Activated B cell treated with CpG ODN at 0.5 μM for 24 hours (primary cell): ENCODE measurements at regions not wholly inside any gene's neighbourhood (a gene's known extent, or its start where the extent isn't known, plus 50 kb on each side); places are given as distances from the start of the nearest gene placed in this dataset.

Experiments
- ATAC-seq: fragments of 200-7000 bp; cut with Tn5 transposase; one replicate; pipeline ENCODE4 v1.10.0; 2021; ENCODE audit warnings: low read depth, mild to moderate bottlenecking, moderate library complexity
- CTCF ChIA-PET: fragments of 350-600 bp; sonication (Branson Sonifier 250); formaldehyde crosslinking; loops from one replicate; lab custom pipeline; 2021; ENCODE audit warnings: antibody characterized with exemption; lab: Charles Lee
- POLR2A ChIA-PET: fragments of 350-600 bp; sonication (Branson Sonifier 250); formaldehyde crosslinking; loops from one replicate; lab custom pipeline; 2021; ENCODE audit warnings: antibody characterized with exemption; lab: Charles Lee
- DNase-seq: peaks from one replicate; pipeline ENCODE4 v3.0.0; 2022
- H3K27ac Mint-ChIP-seq: one replicate; pipeline ENCODE4 v1.8.0; 2020; ENCODE audit warnings: mixed read lengths
- H3K27me3 Mint-ChIP-seq: one replicate; pipeline ENCODE4 v1.8.0; 2021; ENCODE audit warnings: mixed read lengths
- H3K36me3 Mint-ChIP-seq: one replicate; pipeline ENCODE4 v1.8.0; 2021; ENCODE audit warnings: low read depth, mixed read lengths
- H3K4me1 Mint-ChIP-seq: one replicate; pipeline ENCODE4 v1.8.0; 2021; ENCODE audit warnings: mixed read lengths
- H3K4me3 Mint-ChIP-seq: one replicate; pipeline ENCODE4 v1.8.0; 2020; ENCODE audit warnings: mild to moderate bottlenecking, mixed read lengths
- H3K9me3 Mint-ChIP-seq: one replicate; pipeline ENCODE4 v1.8.0; 2020; ENCODE audit warnings: mixed read lengths
- intact Hi-C: fragments of 100-400 bp; cut with micrococcal nuclease; formaldehyde crosslinking; loops from one replicate; pipeline ENCODE4 v1.15.1; 2024
- TF ChIP-seq, protein P1 (sequence below): fragments of 200-600 bp; IDR thresholded peaks from one replicate; pipeline ENCODE4 v1.8.0; 2022; ENCODE audit warnings: antibody characterized with exemption, mild to moderate bottlenecking

DNA sequence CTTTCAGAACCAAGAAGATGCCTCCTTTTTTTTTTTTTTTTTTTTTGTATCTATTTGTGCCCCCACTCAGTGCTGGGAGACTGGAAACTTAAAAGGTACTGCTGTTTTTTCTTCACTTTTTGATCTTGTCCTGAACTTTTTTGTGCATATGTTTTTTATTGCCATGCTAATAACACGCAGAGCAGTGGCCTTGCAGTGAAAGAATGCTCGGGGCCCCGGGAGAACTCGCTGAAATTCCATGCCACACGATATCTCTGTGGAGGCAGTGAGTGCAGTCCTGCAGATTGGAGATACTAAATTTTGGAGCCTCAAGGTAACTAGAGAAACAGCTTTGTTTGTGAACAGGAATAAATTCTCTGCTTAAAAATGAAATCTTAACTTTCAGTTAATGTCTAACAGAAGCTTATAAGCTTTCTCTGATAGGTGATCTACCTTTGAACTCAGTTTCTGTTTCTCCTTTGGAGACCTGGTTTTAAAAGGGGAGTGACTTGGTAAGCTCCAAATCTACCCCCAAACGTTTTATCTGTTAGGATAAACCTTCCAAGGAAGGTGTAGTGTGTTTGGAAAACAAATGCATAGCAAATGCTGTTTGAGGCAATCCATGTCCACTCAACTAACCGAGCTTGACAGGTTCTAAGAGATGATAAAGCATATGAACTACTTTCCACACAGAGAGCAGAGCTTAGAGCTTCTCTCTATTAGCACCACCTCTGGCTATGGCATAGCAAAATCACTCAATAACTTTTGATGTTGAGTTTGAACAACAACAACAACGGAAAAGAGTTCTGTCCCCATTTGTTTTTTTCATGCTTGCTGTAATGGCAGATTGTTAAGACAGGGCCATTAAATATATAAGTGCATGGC lies 113.7 kb upstream of the PLXNA2 start:
- peaks cover 6% of the 10 kb centered on the region for H3K9me3 Mint-ChIP-seq
- ATAC-seq (no peak), DNase-seq (no peak)
- H3K27me3 Mint-ChIP-seq: peaks cover 10% of the 10 kb centered on the region
- H3K27ac Mint-ChIP-seq: no peak overlapping the region
- ChIA-PET POLR2A (no interaction called here), CTCF (no interaction called here)
- TF ChIP-seq, protein P1, sequence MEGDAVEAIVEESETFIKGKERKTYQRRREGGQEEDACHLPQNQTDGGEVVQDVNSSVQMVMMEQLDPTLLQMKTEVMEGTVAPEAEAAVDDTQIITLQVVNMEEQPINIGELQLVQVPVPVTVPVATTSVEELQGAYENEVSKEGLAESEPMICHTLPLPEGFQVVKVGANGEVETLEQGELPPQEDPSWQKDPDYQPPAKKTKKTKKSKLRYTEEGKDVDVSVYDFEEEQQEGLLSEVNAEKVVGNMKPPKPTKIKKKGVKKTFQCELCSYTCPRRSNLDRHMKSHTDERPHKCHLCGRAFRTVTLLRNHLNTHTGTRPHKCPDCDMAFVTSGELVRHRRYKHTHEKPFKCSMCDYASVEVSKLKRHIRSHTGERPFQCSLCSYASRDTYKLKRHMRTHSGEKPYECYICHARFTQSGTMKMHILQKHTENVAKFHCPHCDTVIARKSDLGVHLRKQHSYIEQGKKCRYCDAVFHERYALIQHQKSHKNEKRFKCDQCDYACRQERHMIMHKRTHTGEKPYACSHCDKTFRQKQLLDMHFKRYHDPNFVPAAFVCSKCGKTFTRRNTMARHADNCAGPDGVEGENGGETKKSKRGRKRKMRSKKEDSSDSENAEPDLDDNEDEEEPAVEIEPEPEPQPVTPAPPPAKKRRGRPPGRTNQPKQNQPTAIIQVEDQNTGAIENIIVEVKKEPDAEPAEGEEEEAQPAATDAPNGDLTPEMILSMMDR: no peak
- intact Hi-C loops: no loop called here
- no peaks in the 10 kb centered on the region for H3K36me3 Mint-ChIP-seq
- H3K4me3 Mint-ChIP-seq: no peak overlapping the region
- H3K4me1 Mint-ChIP-seq: no peaks in the 10 kb centered on the region

DNA sequence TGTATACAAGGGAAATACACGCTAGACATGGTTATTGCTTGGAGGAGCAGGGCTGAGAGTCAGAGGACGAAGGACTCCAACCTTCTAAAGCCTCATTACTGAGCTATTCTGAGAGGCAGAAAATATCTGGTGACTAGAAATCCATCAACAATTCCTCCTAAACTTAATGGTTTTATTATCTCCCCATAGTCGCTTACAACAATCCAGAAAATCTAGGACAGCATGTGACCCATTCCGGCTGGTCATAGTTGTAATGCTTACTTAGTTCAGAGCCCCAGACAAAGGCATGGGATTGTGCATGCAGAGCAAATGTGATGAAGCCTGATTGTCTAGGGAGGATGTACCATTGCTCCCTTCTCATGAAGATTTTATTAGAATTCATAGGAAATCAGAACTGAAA lies 114.5 kb upstream of the PLXNA2 start:
- ChIA-PET CTCF (no interaction called here), POLR2A (no interaction called here)
- TF ChIP-seq, protein P1: no peak
- Mint-ChIP-seq H3K9me3 (peaks cover 5% of the 10 kb centered on the region), H3K27me3 (peaks cover 10% of the 10 kb centered on the region), H3K36me3 (no peaks in the 10 kb centered on the region), H3K4me1 (no peaks in the 10 kb centered on the region), H3K4me3 (no peak overlapping the region), H3K27ac (no peak overlapping the region)
- intact Hi-C loops: no loop called here
- ATAC-seq (no peak), DNase-seq (no peak)

DNA sequence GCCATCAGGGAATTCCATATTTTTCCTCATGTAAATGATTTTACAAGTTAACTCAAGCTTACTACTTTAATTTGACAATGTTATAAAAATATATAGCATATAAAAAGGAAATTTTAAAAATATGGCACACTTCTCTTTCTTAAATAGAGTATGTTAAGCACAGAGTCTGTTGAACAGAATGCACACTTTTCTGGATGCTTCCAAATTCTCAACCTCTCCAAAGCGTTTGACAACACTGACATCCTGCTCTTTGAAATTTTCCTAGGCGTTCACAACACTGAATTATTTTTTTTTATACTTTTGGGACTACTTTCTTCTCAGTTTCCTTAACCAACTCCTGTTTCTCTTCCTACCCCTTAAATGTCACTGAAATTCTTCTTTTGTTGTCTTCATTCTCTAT lies 117.8 kb upstream of the PLXNA2 start:
- ATAC-seq: no peak
- H3K4me3 Mint-ChIP-seq: no peak overlapping the region
- TF ChIP-seq, protein P1: no peak

DNA sequence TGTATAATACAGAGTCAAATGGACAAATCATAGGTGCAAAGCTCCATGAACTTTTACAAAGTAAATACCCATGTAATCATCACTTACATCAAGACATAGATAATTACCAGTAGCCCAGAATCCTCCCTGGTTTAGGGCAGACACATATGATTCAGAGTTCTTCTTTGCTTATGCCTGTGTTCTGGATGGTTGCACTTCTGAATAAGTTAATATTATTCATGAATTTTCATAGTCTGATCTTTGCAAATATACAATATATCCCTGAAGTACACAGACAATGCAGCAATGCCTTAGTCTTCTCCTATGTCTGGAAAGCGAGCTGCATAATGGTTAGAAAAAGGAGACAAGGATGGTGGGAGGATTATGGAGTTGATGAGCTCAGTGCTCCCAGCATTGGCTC lies 122.4 kb upstream of the PLXNA2 start:
- DNase-seq: no peak
- ChIA-PET CTCF (no interaction called here), POLR2A (no interaction called here)
- TF ChIP-seq, protein P1: no peak
- no peak for ATAC-seq
- Mint-ChIP-seq H3K27me3 (peaks cover 19% of the 10 kb centered on the region), H3K9me3 (peaks cover 2% of the 10 kb centered on the region), H3K4me1 (peaks cover 9% of the 10 kb centered on the region), H3K4me3 (no peak overlapping the region), H3K36me3 (no peaks in the 10 kb centered on the region), H3K27ac (no peak overlapping the region)
- intact Hi-C loops: no loop called here

More for the DNA sequence above, 117.8 kb upstream of the PLXNA2 start:
- intact Hi-C loops: no loop called here
- H3K36me3 Mint-ChIP-seq: no peaks in the 10 kb centered on the region
- H3K9me3 Mint-ChIP-seq: peaks cover 2% of the 10 kb centered on the region
- no peaks in the 10 kb centered on the region for H3K4me1 Mint-ChIP-seq
- no peak overlapping the region for H3K27ac Mint-ChIP-seq
- H3K27me3 Mint-ChIP-seq: peaks cover 19% of the 10 kb centered on the region
- POLR2A ChIA-PET: no interaction called here
- CTCF ChIA-PET: no interaction called here
- no peak for DNase-seq

DNA sequence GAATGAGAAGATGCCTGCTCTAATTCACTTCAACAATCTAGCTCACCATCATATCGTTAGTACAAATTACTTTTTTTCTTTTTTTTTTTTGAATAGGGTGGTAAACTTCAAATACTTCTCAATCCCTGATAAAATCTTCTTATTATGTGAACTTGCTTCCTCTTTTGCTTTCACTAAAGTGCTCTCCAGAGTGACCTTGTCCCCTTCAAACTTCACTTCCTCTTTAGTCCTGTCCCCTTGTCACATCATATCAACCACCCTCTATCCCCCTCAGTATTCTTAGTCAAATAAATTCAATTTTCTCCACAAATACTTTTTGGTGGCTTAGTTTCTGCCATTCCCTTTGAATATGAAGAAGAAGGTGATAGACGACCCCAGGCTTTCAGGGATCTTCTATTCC lies 124.9 kb upstream of the PLXNA2 start:
- DNase-seq (no peak), ATAC-seq (no peak)
- Mint-ChIP-seq H3K4me3 (no peak overlapping the region), H3K9me3 (peaks cover 2% of the 10 kb centered on the region), H3K27ac (no peak overlapping the region), H3K27me3 (peaks cover 9% of the 10 kb centered on the region), H3K36me3 (no peaks in the 10 kb centered on the region), H3K4me1 (peaks cover 9% of the 10 kb centered on the region)
- TF ChIP-seq, protein P1: no peak
- intact Hi-C loops: no loop called here
- POLR2A ChIA-PET: no interaction called here
- CTCF ChIA-PET: no interaction called here
